Gastroesophageal sphincter (tissue), 4 donors: ENCODE measurements at regions not wholly inside any gene's neighbourhood (a gene's known extent, or its start where the extent isn't known, plus 50 kb on each side); places are given as distances from the start of the nearest gene placed in this dataset.

Experiments
- ATAC-seq: fragments of 150-250 bp; one replicate; pipeline ENCODE4 v1.9.1; 2016; ENCODE audit warnings: mild to moderate bottlenecking, moderate library complexity
- H3K27ac ChIP-seq, 4 donors: fragments of 200-600 bp; sonication (generic) in 3 of 4; 1 replicate in 3 of 4; 2 replicates in 1 of 4; pipeline ENCODE4 v1.5.1; 2016 to 2019
- H3K27me3 ChIP-seq: fragments of 200-600 bp; sonication (generic); one replicate; pipeline ENCODE4 v1.5.1; 2019
- H3K36me3 ChIP-seq, 2 donors: fragments of 200-600 bp; sonication (generic); one replicate each; pipeline ENCODE4 v1.5.1; 2019; ENCODE audit warnings: control low read depth in 1 of 2
- H3K4me1 ChIP-seq, 3 donors: fragments of 200-600 bp; sonication (generic); 1 replicate in 2 of 3; 2 replicates in 1 of 3; pipeline ENCODE4 v1.5.1; 2016 to 2019; ENCODE audit warnings: control low read depth in 2 of 3
- H3K4me3 ChIP-seq, 2 donors: fragments of 200-600 bp; sonication (generic); one replicate each; pipeline ENCODE4 v1.5.1; 2019; ENCODE audit warnings: mild to moderate bottlenecking in 1 of 2, moderate library complexity in 1 of 2
- H3K9me3 ChIP-seq, 3 donors: fragments of 200-600 bp; sonication (generic); one replicate each; pipeline ENCODE4 v1.5.1; 2017 to 2019; ENCODE audit warnings: control low read depth in 2 of 3
- CTCF ChIP-seq, 4 experiments: fragments of 200-600 bp in 2 of 4; fragments of 450-650 bp in 2 of 4; sonication (generic) in 1 of 4; IDR thresholded peaks; one replicate each; pipeline ENCODE4 v1.5.1; 2017 to 2019; ENCODE audit warnings: antibody characterized with exemption in 4 of 4, mild to moderate bottlenecking in 2 of 4, moderate library complexity in 2 of 4
- EP300 ChIP-seq: sonication (generic); formaldehyde crosslinking; IDR thresholded peaks from one replicate; pipeline ENCODE4 v1.6.1; 2017; ENCODE audit warnings: antibody characterized with exemption, mild to moderate bottlenecking
- POLR2A ChIP-seq, 2 donors: fragments of 450-650 bp; IDR thresholded peaks; one replicate each; pipeline ENCODE4 v1.6.1; 2017; ENCODE audit warnings: antibody characterized with exemption in 2 of 2, mild to moderate bottlenecking in 2 of 2, moderate library complexity in 1 of 2
- POLR2AphosphoS5 ChIP-seq: sonication (generic); formaldehyde crosslinking; IDR thresholded peaks from one replicate; pipeline ENCODE4 v1.6.1; 2017; ENCODE audit warnings: antibody characterized with exemption
- WGBS, 2 donors: methylation state at CpG; one replicate each; pipeline ENCODE4 v1.1.5; 2018; ENCODE audit warnings: low coverage in 1 of 2; 5-methylcytosine and 5-hydroxymethylcytosine counted together

GRCh38 chr10:109071539-109071938 lies 851.8 kb downstream of the XPNPEP1 start:
- no peaks in the 10 kb centered on the region for H3K27me3 ChIP-seq
- ATAC-seq = no peak
- TF ChIP-seq POLR2AphosphoS5 (no peak), POLR2A (IDR thresholded peaks at IDR 0.05) (no peak), CTCF (IDR thresholded peaks at IDR 0.05) (no peak), EP300 (no peak)
- 28 to 53% methylated on average over 2 of the region's 2 CpGs for WGBS, 2 donors
- H3K9me3 ChIP-seq = no peaks in the 10 kb centered on the region
- no peak overlapping the region for H3K4me3 ChIP-seq
- no peaks in the 10 kb centered on the region for H3K4me1 ChIP-seq
- no peaks in the 10 kb centered on the region for H3K36me3 ChIP-seq
- no peak overlapping the region for H3K27ac ChIP-seq

GRCh38 chr10:109070492-109070891 lies 852.8 kb downstream of the XPNPEP1 start:
- no peaks in the 10 kb centered on the region for H3K4me1 ChIP-seq
- no peaks in the 10 kb centered on the region for H3K36me3 ChIP-seq
- no peak overlapping the region for H3K4me3 ChIP-seq
- H3K9me3 ChIP-seq = no peaks in the 10 kb centered on the region
- H3K27ac ChIP-seq = no peak overlapping the region
- no peak for TF ChIP-seq POLR2AphosphoS5
- TF ChIP-seq EP300 = no peak
- no peak for TF ChIP-seq CTCF (IDR thresholded peaks at IDR 0.05)
- no peak for TF ChIP-seq POLR2A (IDR thresholded peaks at IDR 0.05)
- no peaks in the 10 kb centered on the region for H3K27me3 ChIP-seq
- ATAC-seq = no peak

GRCh38 chr10:109067031-109067430 lies 856.3 kb downstream of the XPNPEP1 start:
- H3K9me3 ChIP-seq = no peaks in the 10 kb centered on the region
- ATAC-seq = no peak
- H3K36me3 ChIP-seq = no peaks in the 10 kb centered on the region
- no peak overlapping the region for H3K4me3 ChIP-seq
- TF ChIP-seq POLR2A (IDR thresholded peaks at IDR 0.05) = no peak
- no peak for TF ChIP-seq CTCF (IDR thresholded peaks at IDR 0.05)
- TF ChIP-seq EP300 = no peak
- TF ChIP-seq POLR2AphosphoS5 = no peak
- H3K4me1 ChIP-seq = no peaks in the 10 kb centered on the region
- no peaks in the 10 kb centered on the region for H3K27me3 ChIP-seq
- no peak overlapping the region for H3K27ac ChIP-seq

- H3K36me3 ChIP-seq = no peaks in the 10 kb centered on the region
- TF ChIP-seq POLR2A (IDR thresholded peaks at IDR 0.05) (no peak), CTCF (IDR thresholded peaks at IDR 0.05) (no peak), EP300 (no peak)
- no peaks in the 10 kb centered on the region for H3K9me3 ChIP-seq
- H3K4me3 ChIP-seq = no peak overlapping the region
- H3K27ac ChIP-seq = no peak overlapping the region
- H3K27me3 ChIP-seq = no peaks in the 10 kb centered on the region
- 46 to 63% methylated on average over 2 of the region's 2 CpGs for WGBS, 2 donors
- no peaks in the 10 kb centered on the region for H3K4me1 ChIP-seq
- ATAC-seq = no peak
Observed at GRCh38 chr10:109065821-109066220, 857.5 kb downstream of the XPNPEP1 start.

GRCh38 chr10:109062371-109062770 lies 860.9 kb downstream of the XPNPEP1 start:
- no peak for TF ChIP-seq CTCF (IDR thresholded peaks at IDR 0.05)
- TF ChIP-seq POLR2AphosphoS5 = no peak
- no peak for TF ChIP-seq POLR2A (IDR thresholded peaks at IDR 0.05)
- TF ChIP-seq EP300 = no peak
- H3K27ac ChIP-seq = no peak overlapping the region
- no peak overlapping the region for H3K4me3 ChIP-seq
- H3K36me3 ChIP-seq = no peaks in the 10 kb centered on the region
- H3K9me3 ChIP-seq = no peaks in the 10 kb centered on the region
- ATAC-seq = no peak
- H3K27me3 ChIP-seq = no peaks in the 10 kb centered on the region
- no peaks in the 10 kb centered on the region for H3K4me1 ChIP-seq
